K562 (cell line): ENCODE measurements at regions not wholly inside any gene's neighbourhood (a gene's known extent, or its start where the extent isn't known, plus 50 kb on each side); places are given as distances from the start of the nearest gene placed in this dataset.

ENCODE experiments used
- ATF3 ChIP-seq, 2 experiments: fragments of 450-650 bp in 1 of 2; sonication (generic) in 1 of 2; formaldehyde crosslinking in 1 of 2; IDR thresholded peaks in 1 of 2; conservative IDR thresholded peaks in 1 of 2; 2 replicates each; pipeline versions ENCODE4 v1.6.1 to v1.8.1; 2016 to 2023; ENCODE audit warnings: mild to moderate bottlenecking in 2 of 2, moderate library complexity in 2 of 2, inconsistent platforms in 1 of 2, missing genetic modification reagents in 1 of 2
- CBX2 ChIP-seq: fragments of 200-600 bp; sonication (generic); IDR thresholded peaks from one replicate; pipeline ENCODE4 v1.6.1; 2012; ENCODE audit warnings: mild to moderate bottlenecking, low read length, inconsistent platforms; ENCODE audit not compliant: insufficient read depth, poor library complexity, severe bottlenecking
- CBX3 ChIP-seq, 2 experiments: IDR thresholded peaks; 1 replicate in 1 of 2; 2 replicates in 1 of 2; pipeline ENCODE4 v1.6.1; 2012; ENCODE audit warnings: inconsistent platforms in 2 of 2, low read length in 2 of 2, borderline replicate concordance in 1 of 2, control low read depth in 1 of 2
- CHD1 ChIP-seq: fragments of 200-600 bp; sonication (generic); IDR thresholded peaks from one replicate; pipeline ENCODE4 v1.6.1; 2012; ENCODE audit warnings: mild to moderate bottlenecking, moderate library complexity, low read length, inconsistent platforms
- CTBP1 ChIP-seq: fragments of 450-650 bp; IDR thresholded peaks from 2 replicates; pipeline ENCODE4 v1.6.1; 2016; ENCODE audit warnings: borderline replicate concordance
- DPF2 ChIP-seq: fragments of 450-650 bp; IDR thresholded peaks from 2 replicates; pipeline ENCODE4 v1.6.1; 2016
- JUND ChIP-seq, 2 experiments: IDR thresholded peaks; 2 replicates in 1 of 2; 3 replicates in 1 of 2; pipeline ENCODE4 v1.6.1; 2011; ENCODE audit warnings: borderline replicate concordance in 2 of 2, low read depth in 2 of 2, low read length in 2 of 2, improper control_type of control experiment in 1 of 2, missing biosample characterization in 1 of 2, missing genetic modification characterization in 1 of 2, missing genetic modification reagents in 1 of 2
- KDM5B ChIP-seq: fragments of 200-600 bp; sonication (generic); IDR thresholded peaks from 2 replicates; pipeline ENCODE4 v1.6.1; 2012; ENCODE audit warnings: low read depth, mild to moderate bottlenecking, moderate library complexity, low read length, control low read depth, inconsistent platforms; ENCODE audit not compliant: insufficient replicate concordance
- PHB2 ChIP-seq: fragments of 450-650 bp; IDR thresholded peaks from 2 replicates; pipeline ENCODE4 v1.6.1; 2017; ENCODE audit warnings: low read depth
- PHF21A ChIP-seq: fragments of 450-650 bp; IDR thresholded peaks from 2 replicates; pipeline ENCODE4 v1.6.1; 2017; ENCODE audit warnings: low read depth, borderline replicate concordance
- RBM22 ChIP-seq: fragments of 200-400 bp; formaldehyde crosslinking; IDR thresholded peaks from 2 replicates; pipeline ENCODE4 v1.6.1; 2018; ENCODE audit warnings: low read length, low read depth; ENCODE audit not compliant: poor library complexity, severe bottlenecking
- SMAD4 ChIP-seq: fragments of 250-450 bp; sonication (Bioruptor Pico); conservative IDR thresholded peaks from 2 replicates; pipeline ENCODE4 v1.8.0; 2021; ENCODE audit warnings: inconsistent platforms, mild to moderate bottlenecking, moderate library complexity
- SMARCE1 ChIP-seq: fragments of 450-650 bp; IDR thresholded peaks from 2 replicates; pipeline ENCODE4 v1.7.1; 2016; ENCODE audit warnings: mild to moderate bottlenecking
- SPI1 ChIP-seq: IDR thresholded peaks from 2 replicates; pipeline ENCODE4 v1.6.1; 2011; ENCODE audit warnings: low read depth, low read length, control low read depth, borderline replicate concordance
- STAT5B ChIP-seq: fragments of 250-450 bp; sonication (Bioruptor Pico); IDR thresholded peaks from 2 replicates; pipeline ENCODE4 v1.8.0; 2021; ENCODE audit warnings: mild to moderate bottlenecking, inconsistent platforms
- TAF15 ChIP-seq: fragments of 200-400 bp; formaldehyde crosslinking; IDR thresholded peaks from 2 replicates; pipeline ENCODE4 v1.6.1; 2017; ENCODE audit warnings: mild to moderate bottlenecking, low read depth, low read length, moderate library complexity
- TAL1 ChIP-seq: fragments of 450-650 bp; IDR thresholded peaks from 2 replicates; pipeline ENCODE4 v1.6.1; 2016; ENCODE audit warnings: mild to moderate bottlenecking
- ZBED1 ChIP-seq: IDR thresholded peaks from 2 replicates; pipeline ENCODE4 v1.6.1; 2014
- ZNF175 ChIP-seq: fragments of 200-800 bp; sonication (Bioruptor generic); IDR thresholded peaks from 2 replicates; pipeline ENCODE4 v1.6.1; 2016; ENCODE audit warnings: low read depth, mild to moderate bottlenecking, missing genetic modification characterization, missing compliant biosample characterization
- ZNF274 ChIP-seq: IDR thresholded peaks from 2 replicates; pipeline ENCODE4 v1.6.1; 2011; ENCODE audit warnings: low read depth, mild to moderate bottlenecking, low read length, moderate library complexity, borderline replicate concordance
- ZNF311 ChIP-seq: fragments of 250-450 bp; sonication (Bioruptor Pico); IDR thresholded peaks from 2 replicates; pipeline ENCODE4 v1.4.0; 2020; ENCODE audit warnings: mild to moderate bottlenecking, moderate library complexity
- ZNF445 ChIP-seq: fragments of 250-450 bp; sonication (Bioruptor Pico); IDR thresholded peaks from 2 replicates; pipeline ENCODE4 v1.4.0; 2020; ENCODE audit warnings: low read depth, mild to moderate bottlenecking, moderate library complexity
- ZNF79 ChIP-seq: fragments of 250-450 bp; sonication (Bioruptor Pico); IDR thresholded peaks from 2 replicates; pipeline ENCODE4 v1.4.0; 2020; ENCODE audit warnings: low read depth, mild to moderate bottlenecking, moderate library complexity
- ZNF830 ChIP-seq: fragments of 250-450 bp; sonication (Bioruptor Pico); IDR thresholded peaks from 2 replicates; pipeline ENCODE4 v1.5.0; 2021; ENCODE audit warnings: mild to moderate bottlenecking
- TF ChIP-seq, protein P1 (sequence below): sonication (generic); formaldehyde crosslinking; IDR thresholded peaks from 2 replicates; pipeline ENCODE4 v1.8.0; 2022; ENCODE audit warnings: mild to moderate bottlenecking, missing genetic modification reagents
- TF ChIP-seq, protein P2 (sequence below), 2 experiments: fragments of 200-800 bp in 1 of 2; sonication (Bioruptor generic) in 1 of 2; sonication (generic) in 1 of 2; formaldehyde crosslinking in 1 of 2; IDR thresholded peaks in 1 of 2; conservative IDR thresholded peaks in 1 of 2; 2 replicates each; pipeline versions ENCODE4 v1.5.0 to v1.6.1; 2016 to 2020; ENCODE audit warnings: missing compliant biosample characterization in 1 of 2, missing genetic modification characterization in 1 of 2, missing genetic modification reagents in 1 of 2

DNA sequence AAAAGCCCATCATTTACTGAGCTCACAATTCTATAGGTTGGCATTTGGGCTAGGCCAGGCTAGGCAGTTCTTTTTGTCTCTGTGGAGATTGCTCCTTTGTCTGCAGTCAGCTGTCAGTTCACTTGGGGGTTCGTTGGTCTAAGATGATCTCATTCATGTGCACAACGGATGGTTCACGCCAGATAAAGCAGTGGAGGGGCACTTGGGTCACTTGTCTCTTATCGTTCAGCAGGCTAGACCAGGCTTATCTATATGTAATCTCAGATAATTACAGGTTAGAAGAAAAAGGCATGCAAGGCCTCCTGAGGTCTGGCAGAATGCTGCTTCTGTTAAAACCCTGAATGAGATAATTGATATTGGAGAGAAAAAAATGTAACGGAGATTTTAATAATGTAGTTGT lies 119.0 kb upstream of the ATP2B1 start (continued):
- TF ChIP-seq RBM22, result no peak
- TF ChIP-seq ZNF79 (CRISPR knock-in tag), result no peak
- no peak for TF ChIP-seq ZNF830 (CRISPR knock-in tag)
- TF ChIP-seq CBX3 (IDR thresholded peaks at IDR 0.05; ENCODE audit: borderline replicate concordance in 1 of 2, low read length in 2 of 2), result no peak
- no peak for TF ChIP-seq ZNF445
- TF ChIP-seq ZBED1, result no peak
- TF ChIP-seq SMAD4, result peak; percentile 72
- TF ChIP-seq STAT5B, result no peak
- TF ChIP-seq SMARCE1, result peak; percentile 70; the same call in 1 of the 2 replicates
- peak; percentile 50 for TF ChIP-seq DPF2
- no peak for TF ChIP-seq PHB2
- TF ChIP-seq ZNF274, result no peak
- TF ChIP-seq TAL1, result peak; percentile 46; the same call in 1 of the 2 replicates
- no peak for TF ChIP-seq CBX2
- TF ChIP-seq JUND (IDR thresholded peaks at IDR 0.05; ENCODE audit: borderline replicate concordance, low read depth, low read length), result peak; percentile 86
- peak; percentile 81; the same call in 1 of the 3 replicates for TF ChIP-seq JUND (tag; IDR thresholded peaks at IDR 0.05; ENCODE audit: borderline replicate concordance, low read depth, low read length)
- peak; percentile 45; the same call in 1 of the 2 replicates for TF ChIP-seq CTBP1
- TF ChIP-seq SPI1, result no peak
- no peak for TF ChIP-seq KDM5B
- peak; percentile 74; the same call in 1 of the 2 replicates for TF ChIP-seq ATF3 (IDR thresholded peaks at IDR 0.05)
- no peak for TF ChIP-seq ATF3 (CRISPR knock-in tag; conservative IDR thresholded peaks at IDR 0.05)
- TF ChIP-seq ZNF175 (CRISPR knock-in tag), result peak; percentile 63; the same call in 1 of the 2 replicates
- TF ChIP-seq, protein P1, sequence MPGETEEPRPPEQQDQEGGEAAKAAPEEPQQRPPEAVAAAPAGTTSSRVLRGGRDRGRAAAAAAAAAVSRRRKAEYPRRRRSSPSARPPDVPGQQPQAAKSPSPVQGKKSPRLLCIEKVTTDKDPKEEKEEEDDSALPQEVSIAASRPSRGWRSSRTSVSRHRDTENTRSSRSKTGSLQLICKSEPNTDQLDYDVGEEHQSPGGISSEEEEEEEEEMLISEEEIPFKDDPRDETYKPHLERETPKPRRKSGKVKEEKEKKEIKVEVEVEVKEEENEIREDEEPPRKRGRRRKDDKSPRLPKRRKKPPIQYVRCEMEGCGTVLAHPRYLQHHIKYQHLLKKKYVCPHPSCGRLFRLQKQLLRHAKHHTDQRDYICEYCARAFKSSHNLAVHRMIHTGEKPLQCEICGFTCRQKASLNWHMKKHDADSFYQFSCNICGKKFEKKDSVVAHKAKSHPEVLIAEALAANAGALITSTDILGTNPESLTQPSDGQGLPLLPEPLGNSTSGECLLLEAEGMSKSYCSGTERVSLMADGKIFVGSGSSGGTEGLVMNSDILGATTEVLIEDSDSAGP (CRISPR knock-in tag), result no peak
- TF ChIP-seq CHD1, result no peak
- TF ChIP-seq, protein P2, sequence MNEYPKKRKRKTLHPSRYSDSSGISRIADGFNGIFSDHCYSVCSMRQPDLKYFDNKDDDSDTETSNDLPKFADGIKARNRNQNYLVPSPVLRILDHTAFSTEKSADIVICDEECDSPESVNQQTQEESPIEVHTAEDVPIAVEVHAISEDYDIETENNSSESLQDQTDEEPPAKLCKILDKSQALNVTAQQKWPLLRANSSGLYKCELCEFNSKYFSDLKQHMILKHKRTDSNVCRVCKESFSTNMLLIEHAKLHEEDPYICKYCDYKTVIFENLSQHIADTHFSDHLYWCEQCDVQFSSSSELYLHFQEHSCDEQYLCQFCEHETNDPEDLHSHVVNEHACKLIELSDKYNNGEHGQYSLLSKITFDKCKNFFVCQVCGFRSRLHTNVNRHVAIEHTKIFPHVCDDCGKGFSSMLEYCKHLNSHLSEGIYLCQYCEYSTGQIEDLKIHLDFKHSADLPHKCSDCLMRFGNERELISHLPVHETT (CRISPR knock-in tag; conservative IDR thresholded peaks at IDR 0.05 in 1 of 2, IDR thresholded peaks at IDR 0.05 in 1 of 2), result no peak
- TF ChIP-seq ZNF311 (CRISPR knock-in tag), result no peak
- TF ChIP-seq PHF21A, result no peak
- no peak for TF ChIP-seq TAF15
